A673 (cell line): ENCODE measurements at regions not wholly inside any gene's neighbourhood (a gene's known extent, or its start where the extent isn't known, plus 50 kb on each side); places are given as distances from the start of the nearest gene placed in this dataset.

ENCODE experiments used
- BruUV-seq: library from RNA; stranded (reverse); fragments of 400-500 nt; replicated peaks from 2 replicates; lab custom pipeline; 2021; lab: Mats Ljungman, UMichigan
- CTCF ChIA-PET: fragments of 300-600 bp; sonication (Branson Sonifier 250); formaldehyde crosslinking; loops from one replicate; lab custom pipeline; 2022; ENCODE audit warnings: antibody characterized with exemption; lab: Charles Lee
- POLR2A ChIA-PET: fragments of 300-600 bp; sonication (Branson Sonifier 250); formaldehyde crosslinking; loops from one replicate; lab custom pipeline; 2022; ENCODE audit warnings: antibody characterized with exemption; ENCODE audit not compliant: low non-redundant PET; lab: Charles Lee
- DNase-seq: peaks from one replicate; pipeline ENCODE4 v3.0.0-alpha.2; 2015; ENCODE audit warnings: low spot score
- H3K27ac ChIP-seq: fragments of 200-600 bp; sonication (generic); 2 replicates; pipeline ENCODE4 v1.5.1; 2016; ENCODE audit warnings: mixed run types, low read depth, mild to moderate bottlenecking, mixed read lengths, antibody characterized with exemption, low read length; ENCODE audit not compliant: poor library complexity, severe bottlenecking
- H3K27me3 ChIP-seq: fragments of 200-600 bp; sonication (generic); replicated peaks from 2 replicates; pipeline ENCODE4 v1.6.1; 2017; ENCODE audit warnings: mixed run types, low read depth, mild to moderate bottlenecking, mixed read lengths, antibody characterized with exemption, low read length; ENCODE audit not compliant: insufficient read depth, poor library complexity
- H3K36me3 ChIP-seq: fragments of 200-600 bp; sonication (generic); 2 replicates; pipeline ENCODE4 v1.6.1; 2016; ENCODE audit warnings: mixed run types, mild to moderate bottlenecking, mixed read lengths, antibody characterized with exemption, low read length; ENCODE audit not compliant: insufficient read depth, poor library complexity, severe bottlenecking
- H3K4me1 ChIP-seq: fragments of 200-600 bp; sonication (generic); 2 replicates; pipeline ENCODE4 v1.6.1; 2017; ENCODE audit warnings: mixed run types, mild to moderate bottlenecking, mixed read lengths, antibody characterized with exemption, low read length; ENCODE audit not compliant: insufficient read depth, poor library complexity, severe bottlenecking
- H3K4me3 ChIP-seq: fragments of 200-600 bp; sonication (generic); 2 replicates; pipeline ENCODE4 v1.5.1; 2016; ENCODE audit warnings: low read depth, mixed run types, mild to moderate bottlenecking, mixed read lengths, low read length; ENCODE audit not compliant: poor library complexity, severe bottlenecking
- H3K9me3 ChIP-seq: fragments of 200-600 bp; sonication (generic); 2 replicates; pipeline ENCODE4 v1.6.1; 2016; ENCODE audit warnings: mixed run types, low read depth, mild to moderate bottlenecking, mixed read lengths, antibody characterized with exemption, low read length; ENCODE audit not compliant: poor library complexity, severe bottlenecking
- EZH2 ChIP-seq: fragments of 200-600 bp; sonication (generic); IDR thresholded peaks from 2 replicates; pipeline ENCODE4 v1.6.1; 2017; ENCODE audit warnings: borderline replicate concordance, low read depth, mild to moderate bottlenecking, mixed read lengths, antibody characterized with exemption, low read length; ENCODE audit not compliant: poor library complexity, severe bottlenecking
- intact Hi-C: fragments of 100-400 bp; cut with micrococcal nuclease; formaldehyde crosslinking; loops from one replicate; pipeline ENCODE4 v1.10.0; 2022; ENCODE audit not compliant: unreplicated experiment
- TF ChIP-seq, protein P1 (sequence below): fragments of 300-800, 200-600 bp; sonication (generic); conservative IDR thresholded peaks from 2 replicates; pipeline ENCODE4 v1.5.1; 2017; ENCODE audit warnings: low read depth, mild to moderate bottlenecking, antibody characterized with exemption, low read length, moderate library complexity, mixed read lengths

DNA sequence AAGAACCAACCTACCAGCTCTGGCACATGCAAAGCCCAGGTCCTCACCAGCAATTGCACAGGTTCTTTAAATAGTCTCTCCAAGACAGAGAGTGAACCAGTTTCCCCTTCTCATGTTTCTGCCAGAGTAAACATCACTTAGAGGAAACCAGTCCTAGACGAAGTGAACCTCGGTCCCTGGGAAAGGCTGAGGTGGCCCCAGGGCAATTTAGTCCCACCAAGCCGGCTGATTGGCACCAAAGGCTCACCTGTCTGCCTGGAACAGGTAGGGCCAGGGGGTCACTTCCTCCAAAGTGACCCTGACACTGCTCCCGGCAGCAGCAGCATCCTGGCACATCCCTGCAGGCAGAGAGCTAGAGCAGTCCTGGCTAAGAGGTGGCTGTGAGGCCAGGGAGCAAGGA lies 122.9 kb upstream of the ZNF507 start:
- CTCF ChIA-PET, result no interaction called here

DNA sequence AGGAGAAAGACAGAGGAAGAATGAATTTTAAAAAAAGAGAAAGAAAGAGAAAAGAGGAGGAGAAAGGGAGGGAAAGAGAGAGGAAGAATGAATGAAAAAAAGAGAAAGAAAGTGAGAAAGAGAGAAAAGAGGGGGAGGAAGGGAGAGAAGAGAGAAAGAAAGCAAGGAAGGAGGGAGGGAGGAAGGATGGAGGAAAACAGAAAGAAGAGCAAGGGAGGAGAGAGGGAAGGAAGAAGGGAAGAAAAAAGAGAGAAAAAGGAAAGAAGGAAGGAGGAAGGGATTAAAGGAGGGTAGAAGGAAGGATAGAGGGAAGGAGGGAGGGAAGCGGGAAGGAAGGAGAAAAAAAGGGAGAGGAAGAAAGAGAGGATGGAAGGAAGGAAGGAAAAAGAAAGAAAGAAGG lies 122.3 kb upstream of the ZNF507 start:
- Histone ChIP-seq H3K4me1 (peaks cover 10% of the 10 kb centered on the region), H3K4me3 (no peak overlapping the region), H3K9me3 (no peaks in the 10 kb centered on the region), H3K27me3 (no peaks in the 10 kb centered on the region), H3K36me3 (no peaks in the 10 kb centered on the region), H3K27ac (no peak overlapping the region)
- no peak for DNase-seq
- no TSS peak for BruUV-seq
- intact Hi-C loops, result loop anchor here (10.0 kb wide), 2 partner anchors 178 to 1168 kb away; no protein-coding TSS in a partner anchor
- CTCF ChIA-PET, result no interaction called here
- no peak for TF ChIP-seq EZH2
- TF ChIP-seq, protein P1, sequence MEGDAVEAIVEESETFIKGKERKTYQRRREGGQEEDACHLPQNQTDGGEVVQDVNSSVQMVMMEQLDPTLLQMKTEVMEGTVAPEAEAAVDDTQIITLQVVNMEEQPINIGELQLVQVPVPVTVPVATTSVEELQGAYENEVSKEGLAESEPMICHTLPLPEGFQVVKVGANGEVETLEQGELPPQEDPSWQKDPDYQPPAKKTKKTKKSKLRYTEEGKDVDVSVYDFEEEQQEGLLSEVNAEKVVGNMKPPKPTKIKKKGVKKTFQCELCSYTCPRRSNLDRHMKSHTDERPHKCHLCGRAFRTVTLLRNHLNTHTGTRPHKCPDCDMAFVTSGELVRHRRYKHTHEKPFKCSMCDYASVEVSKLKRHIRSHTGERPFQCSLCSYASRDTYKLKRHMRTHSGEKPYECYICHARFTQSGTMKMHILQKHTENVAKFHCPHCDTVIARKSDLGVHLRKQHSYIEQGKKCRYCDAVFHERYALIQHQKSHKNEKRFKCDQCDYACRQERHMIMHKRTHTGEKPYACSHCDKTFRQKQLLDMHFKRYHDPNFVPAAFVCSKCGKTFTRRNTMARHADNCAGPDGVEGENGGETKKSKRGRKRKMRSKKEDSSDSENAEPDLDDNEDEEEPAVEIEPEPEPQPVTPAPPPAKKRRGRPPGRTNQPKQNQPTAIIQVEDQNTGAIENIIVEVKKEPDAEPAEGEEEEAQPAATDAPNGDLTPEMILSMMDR, result no peak
- POLR2A ChIA-PET, result no interaction called here

More for the DNA sequence above, 122.9 kb upstream of the ZNF507 start:
- no peak for TF ChIP-seq EZH2
- TF ChIP-seq, protein P1, result no peak
- Histone ChIP-seq H3K4me3 (no peak overlapping the region), H3K4me1 (peaks cover 10% of the 10 kb centered on the region), H3K27ac (no peak overlapping the region), H3K36me3 (no peaks in the 10 kb centered on the region), H3K27me3 (no peaks in the 10 kb centered on the region), H3K9me3 (no peaks in the 10 kb centered on the region)
- POLR2A ChIA-PET, result no interaction called here
- BruUV-seq, result no TSS peak
- intact Hi-C loops, result loop anchor here (10.0 kb wide), 2 partner anchors 178 to 1168 kb away; no protein-coding TSS in a partner anchor
- DNase-seq, result no peak

DNA sequence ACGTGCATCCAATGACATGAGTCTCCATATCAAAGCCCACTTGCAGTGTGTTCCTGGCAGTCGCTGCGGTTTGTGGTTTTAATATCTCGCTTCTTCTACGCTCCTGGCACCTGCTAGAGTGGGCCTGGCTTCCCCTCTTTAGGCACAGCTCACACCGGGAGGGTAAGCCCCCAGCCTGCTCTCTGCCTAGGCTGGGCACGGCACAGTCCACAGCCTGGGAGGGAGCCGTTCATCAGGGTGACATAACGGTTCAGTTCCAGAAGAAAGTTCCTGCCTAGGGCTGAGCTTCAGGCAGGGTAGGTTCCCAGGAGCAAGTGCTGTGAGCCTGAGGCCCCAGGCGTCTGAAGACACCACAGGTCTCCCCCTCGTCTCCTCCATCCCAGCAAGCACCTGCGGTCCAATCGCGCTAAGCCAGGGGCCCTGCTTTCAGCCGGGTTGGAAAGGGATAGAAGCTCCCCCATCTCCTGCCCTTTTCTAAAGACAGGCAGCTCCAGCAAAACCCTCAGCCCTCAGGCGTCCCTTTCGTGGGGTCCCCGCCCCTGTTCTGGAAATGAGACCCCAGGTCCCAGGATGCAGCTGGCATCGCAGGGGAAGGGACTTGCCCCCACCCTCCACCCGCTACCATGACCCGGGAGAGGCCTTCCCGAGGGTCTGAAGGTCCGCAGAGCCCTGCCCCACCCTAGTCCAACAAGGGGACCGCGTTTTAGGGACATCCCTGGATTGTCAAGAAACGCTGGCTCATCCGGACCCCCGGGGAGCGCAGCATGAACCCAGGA lies 121.6 kb upstream of the ZNF507 start:
- Histone ChIP-seq H3K27ac (no peak overlapping the region), H3K4me3 (no peak overlapping the region), H3K36me3 (no peaks in the 10 kb centered on the region), H3K4me1 (peaks cover 10% of the 10 kb centered on the region), H3K9me3 (no peaks in the 10 kb centered on the region), H3K27me3 (no peaks in the 10 kb centered on the region)
- POLR2A ChIA-PET, result no interaction called here
- no peak for DNase-seq
- CTCF ChIA-PET, result interaction anchor here (0.6 to 1.6 kb wide), 7 partner anchors 87 to 1557 kb away, joined by 3 to 13 read pairs (median 4); no protein-coding TSS in a partner anchor
- no TSS peak for BruUV-seq
- TF ChIP-seq, protein P1, result no peak
- no peak for TF ChIP-seq EZH2
- intact Hi-C loops, result loop anchor here (1.0 to 10.0 kb wide), 3 partner anchors 179 to 1537 kb away; no protein-coding TSS in a partner anchor
